ENCODE measurements at regions not wholly inside any gene's neighbourhood (a gene's known extent, or its start where the extent isn't known, plus 50 kb on each side); places are given as distances from the start of the nearest gene placed in this dataset.

DNA sequence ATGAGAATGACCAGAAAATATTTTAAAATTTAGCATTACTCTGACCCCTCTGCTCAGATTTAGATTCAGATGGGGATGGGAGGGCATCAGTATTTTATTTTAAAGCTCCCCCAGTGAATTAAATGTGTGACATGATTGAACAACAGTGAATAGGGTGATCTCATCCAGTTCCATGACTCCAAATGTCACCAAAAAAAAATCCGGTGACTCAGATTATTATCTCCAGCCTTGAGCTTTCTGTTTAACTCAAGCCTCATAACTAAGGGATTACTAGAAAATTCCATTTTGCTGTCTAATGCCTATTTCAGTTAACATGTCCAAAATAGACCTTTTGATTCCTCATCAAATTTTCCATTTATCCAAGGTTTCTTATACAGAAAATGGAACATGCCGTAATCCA is 121.8 kb upstream of the TMEM47 start:
- Histone ChIP-seq H3K79me2 (ENCODE audit: insufficient read depth, low read length) (no peaks in the 10 kb centered on the region), H2AFZ (ENCODE audit: low read length) (no peak overlapping the region), H3K36me3 (replicated peaks in 1 of 2; ENCODE audit: control insufficient read depth in 1 of 2, insufficient read depth in 2 of 2, low read length in 2 of 2) (no peaks in the 10 kb centered on the region), H3K27me3 (ENCODE audit: control insufficient read depth in 1 of 2, insufficient read depth in 2 of 2, low read length in 2 of 2) (no peaks in the 10 kb centered on the region), H4K20me1 (ENCODE audit: insufficient read depth, low read length) (no peaks in the 10 kb centered on the region), H3K9me3 (ENCODE audit: low read length) (peaks cover 15% of the 10 kb centered on the region), H3K4me2 (ENCODE audit: low read depth, low read length) (no peak overlapping the region), H3K27ac (ENCODE audit: extremely low read length, insufficient read depth, low read length) (no peak overlapping the region), H3K9ac (ENCODE audit: insufficient read depth, low read depth, low read length) (no peak overlapping the region), H3K4me3 (replicated peaks in 1 of 3; ENCODE audit: insufficient read depth in 1 of 3, low read depth in 2 of 3, low read length in 3 of 3) (no peak overlapping the region), H3K4me1 (ENCODE audit: insufficient read depth, low read length) (no peaks in the 10 kb centered on the region)
- BruUV-seq (replicated peaks): no TSS peak
- intact Hi-C loops (cut with micrococcal nuclease; ENCODE audit: unreplicated experiment) (no loop called here), in situ Hi-C loops (cut with HindIII; ENCODE audit: extremely low pct_ligation_motif_present, low pct_unique_long_range_greater_than_20kb) (no loop called here)
- WGBS (ENCODE audit: low lambda C conversion rate): 6% methylated on average over 1 of the region's 2 CpGs
- DNase-seq (ENCODE audit: low spot score) (no peak), ATAC-seq (no peak), FAIRE-seq (no peak)
- ChIA-PET POLR2A (no interaction called here), CTCF (ENCODE audit: low intra/inter-chr PET ratio, low total read pairs) (no interaction called here)
- TF ChIP-seq TMF1 (CRISPR knock-in tag; IDR thresholded peaks at IDR 0.05; ENCODE audit: low read depth) (no peak), NR1H2 (CRISPR knock-in tag; IDR thresholded peaks at IDR 0.05; ENCODE audit: borderline replicate concordance, low read depth) (no peak), RARA (CRISPR knock-in tag; IDR thresholded peaks at IDR 0.05) (no peak), ZNF460 (CRISPR knock-in tag; IDR thresholded peaks at IDR 0.05; ENCODE audit: borderline replicate concordance) (no peak), GABPA (IDR thresholded peaks at IDR 0.05; ENCODE audit: low read depth, low read length) (no peak), GABPA (CRISPR knock-in tag; IDR thresholded peaks at IDR 0.05; ENCODE audit: low read depth) (no peak), ZNF672 (CRISPR knock-in tag; IDR thresholded peaks at IDR 0.05) (no peak), MATR3 (CRISPR knock-in tag; IDR thresholded peaks at IDR 0.05) (no peak), DPF2 (CRISPR knock-in tag; IDR thresholded peaks at IDR 0.05; ENCODE audit: borderline replicate concordance, low read depth) (no peak), PITX1 (CRISPR knock-in tag; IDR thresholded peaks at IDR 0.05) (no peak), CBX2 (IDR thresholded peaks at IDR 0.05; ENCODE audit: low read depth, low read length) (no peak), CBX2 (CRISPR knock-in tag; IDR thresholded peaks at IDR 0.05; ENCODE audit: low read depth) (no peak), RXRB (CRISPR knock-in tag; IDR thresholded peaks at IDR 0.05; ENCODE audit: borderline replicate concordance) (no peak), CREM (IDR thresholded peaks at IDR 0.05) (no peak), CREM (CRISPR knock-in tag; IDR thresholded peaks at IDR 0.05) (no peak), HES4 (CRISPR knock-in tag; IDR thresholded peaks at IDR 0.05; ENCODE audit: borderline replicate concordance) (no peak), RBAK (CRISPR knock-in tag; IDR thresholded peaks at IDR 0.05) (no peak), ZFP90 (CRISPR knock-in tag; IDR thresholded peaks at IDR 0.05; ENCODE audit: borderline replicate concordance) (no peak), TP53 (CRISPR knock-in tag; conservative IDR thresholded peaks at IDR 0.05) (no peak)
- TF ChIP-seq, protein P1, sequence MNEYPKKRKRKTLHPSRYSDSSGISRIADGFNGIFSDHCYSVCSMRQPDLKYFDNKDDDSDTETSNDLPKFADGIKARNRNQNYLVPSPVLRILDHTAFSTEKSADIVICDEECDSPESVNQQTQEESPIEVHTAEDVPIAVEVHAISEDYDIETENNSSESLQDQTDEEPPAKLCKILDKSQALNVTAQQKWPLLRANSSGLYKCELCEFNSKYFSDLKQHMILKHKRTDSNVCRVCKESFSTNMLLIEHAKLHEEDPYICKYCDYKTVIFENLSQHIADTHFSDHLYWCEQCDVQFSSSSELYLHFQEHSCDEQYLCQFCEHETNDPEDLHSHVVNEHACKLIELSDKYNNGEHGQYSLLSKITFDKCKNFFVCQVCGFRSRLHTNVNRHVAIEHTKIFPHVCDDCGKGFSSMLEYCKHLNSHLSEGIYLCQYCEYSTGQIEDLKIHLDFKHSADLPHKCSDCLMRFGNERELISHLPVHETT (CRISPR knock-in tag; conservative IDR thresholded peaks at IDR 0.05): no peak
- TF ChIP-seq, protein P2, sequence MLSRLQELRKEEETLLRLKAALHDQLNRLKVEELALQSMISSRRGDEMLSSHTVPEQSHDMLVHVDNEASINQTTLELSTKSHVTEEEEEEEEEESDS (CRISPR knock-in tag; IDR thresholded peaks at IDR 0.05; ENCODE audit: borderline replicate concordance): no peak
- TF ChIP-seq, protein P3, sequence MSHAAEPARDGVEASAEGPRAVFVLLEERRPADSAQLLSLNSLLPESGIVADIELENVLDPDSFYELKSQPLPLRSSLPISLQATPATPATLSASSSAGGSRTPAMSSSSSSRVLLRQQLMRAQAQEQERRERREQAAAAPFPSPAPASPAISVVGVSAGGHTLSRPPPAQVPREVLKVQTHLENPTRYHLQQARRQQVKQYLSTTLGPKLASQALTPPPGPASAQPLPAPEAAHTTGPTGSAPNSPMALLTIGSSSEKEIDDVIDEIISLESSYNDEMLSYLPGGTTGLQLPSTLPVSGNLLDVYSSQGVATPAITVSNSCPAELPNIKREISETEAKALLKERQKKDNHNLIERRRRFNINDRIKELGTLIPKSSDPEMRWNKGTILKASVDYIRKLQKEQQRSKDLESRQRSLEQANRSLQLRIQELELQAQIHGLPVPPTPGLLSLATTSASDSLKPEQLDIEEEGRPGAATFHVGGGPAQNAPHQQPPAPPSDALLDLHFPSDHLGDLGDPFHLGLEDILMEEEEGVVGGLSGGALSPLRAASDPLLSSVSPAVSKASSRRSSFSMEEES (CRISPR knock-in tag; IDR thresholded peaks at IDR 0.05): no peak

All from HepG2 (cell line).